Testis (tissue), 2 donors: ENCODE measurements at regions not wholly inside any gene's neighbourhood (a gene's known extent, or its start where the extent isn't known, plus 50 kb on each side); places are given as distances from the start of the nearest gene placed in this dataset.

ENCODE experiments used
- CTCF ChIP-seq, 3 experiments: fragments of 450-650 bp in 2 of 3; fragments of 200-600 bp in 1 of 3; sonication (generic) in 1 of 3; IDR thresholded peaks; one replicate each; pipeline ENCODE4 v1.5.1; 2016 to 2019; ENCODE audit warnings: antibody characterized with exemption in 3 of 3, mild to moderate bottlenecking in 2 of 3, moderate library complexity in 1 of 3
- POLR2A ChIP-seq: fragments of 450-650 bp; IDR thresholded peaks from one replicate; pipeline ENCODE4 v1.6.1; 2017; ENCODE audit warnings: antibody characterized with exemption, mild to moderate bottlenecking, moderate library complexity

GRCh38 chrX:138761380-138761779 is 49.9 kb upstream of the FGF13 start:
- TF ChIP-seq POLR2A (no peak), CTCF (IDR thresholded peaks at IDR 0.05) (no peak)
